ENCODE measurements at regions not wholly inside any gene's neighbourhood (a gene's known extent, or its start where the extent isn't known, plus 50 kb on each side); places are given as distances from the start of the nearest gene placed in this dataset.

GRCh38 chr6:143621159-143621873 lies 56.4 kb upstream of the PHACTR2 start:
- TF ChIP-seq POLR2A (IDR thresholded peaks at IDR 0.05) (no peak), CTCF (IDR thresholded peaks at IDR 0.05) (no peak), POLR2AphosphoS5 (IDR thresholded peaks at IDR 0.05) (no peak), EP300 (IDR thresholded peaks at IDR 0.05; ENCODE audit: low read depth) (no peak)

Measured in transverse colon (tissue), 4 donors.